Nephron (organoid): ENCODE measurements at regions not wholly inside any gene's neighbourhood (a gene's known extent, or its start where the extent isn't known, plus 50 kb on each side); places are given as distances from the start of the nearest gene placed in this dataset.

Source experiments
- H3K27ac Mint-ChIP-seq, 3 experiments: 2 replicates each; pipeline ENCODE4 v1.8.0; 2020; ENCODE audit warnings: mixed read lengths in 3 of 3, mild to moderate bottlenecking in 2 of 3, moderate library complexity in 1 of 3
- H3K27me3 Mint-ChIP-seq: 2 replicates; pipeline ENCODE4 v1.8.0; 2021; ENCODE audit warnings: low read depth, mild to moderate bottlenecking, moderate library complexity, mixed read lengths
- H3K36me3 Mint-ChIP-seq: 2 replicates; pipeline ENCODE4 v1.8.0; 2020; ENCODE audit warnings: low read depth, mixed read lengths
- H3K4me1 Mint-ChIP-seq: 2 replicates; pipeline ENCODE4 v1.8.0; 2020; ENCODE audit warnings: mixed read lengths
- H3K4me3 Mint-ChIP-seq, 3 experiments: 2 replicates each; pipeline ENCODE4 v1.8.0; 2020; ENCODE audit warnings: mild to moderate bottlenecking in 3 of 3, mixed read lengths in 3 of 3, moderate library complexity in 2 of 3
- H3K9me3 Mint-ChIP-seq: 2 replicates; pipeline ENCODE4 v1.8.0; 2020; ENCODE audit warnings: mixed read lengths
- TF ChIP-seq, protein P1 (sequence below), 3 experiments: fragments of 200-600 bp; sonication (generic); IDR thresholded peaks; one replicate each; pipeline ENCODE4 v1.5.0; 2021; ENCODE audit warnings: antibody characterized with exemption in 3 of 3; ENCODE audit not compliant: unreplicated experiment in 3 of 3

DNA sequence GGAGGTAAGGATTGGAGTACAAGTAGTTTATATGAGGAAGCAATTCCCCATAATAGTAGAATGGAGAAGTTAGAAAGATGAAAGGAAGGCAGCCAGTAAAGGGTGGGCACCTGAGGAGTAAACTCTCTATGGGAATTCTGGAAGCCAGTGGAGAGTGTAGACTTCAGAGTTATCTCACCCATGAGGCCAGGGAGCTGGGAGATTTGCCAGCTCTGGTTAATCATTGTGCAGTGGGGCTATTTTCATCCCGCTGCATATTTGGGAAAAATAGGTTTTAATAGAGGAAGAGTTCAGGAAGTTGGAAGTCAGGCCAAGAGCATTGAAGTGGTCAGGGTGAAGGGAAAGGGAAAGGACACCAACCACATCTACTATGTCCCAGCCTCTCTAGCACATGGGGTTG, 242.3 kb upstream of the BRINP1 start:
- TF ChIP-seq, protein P1, sequence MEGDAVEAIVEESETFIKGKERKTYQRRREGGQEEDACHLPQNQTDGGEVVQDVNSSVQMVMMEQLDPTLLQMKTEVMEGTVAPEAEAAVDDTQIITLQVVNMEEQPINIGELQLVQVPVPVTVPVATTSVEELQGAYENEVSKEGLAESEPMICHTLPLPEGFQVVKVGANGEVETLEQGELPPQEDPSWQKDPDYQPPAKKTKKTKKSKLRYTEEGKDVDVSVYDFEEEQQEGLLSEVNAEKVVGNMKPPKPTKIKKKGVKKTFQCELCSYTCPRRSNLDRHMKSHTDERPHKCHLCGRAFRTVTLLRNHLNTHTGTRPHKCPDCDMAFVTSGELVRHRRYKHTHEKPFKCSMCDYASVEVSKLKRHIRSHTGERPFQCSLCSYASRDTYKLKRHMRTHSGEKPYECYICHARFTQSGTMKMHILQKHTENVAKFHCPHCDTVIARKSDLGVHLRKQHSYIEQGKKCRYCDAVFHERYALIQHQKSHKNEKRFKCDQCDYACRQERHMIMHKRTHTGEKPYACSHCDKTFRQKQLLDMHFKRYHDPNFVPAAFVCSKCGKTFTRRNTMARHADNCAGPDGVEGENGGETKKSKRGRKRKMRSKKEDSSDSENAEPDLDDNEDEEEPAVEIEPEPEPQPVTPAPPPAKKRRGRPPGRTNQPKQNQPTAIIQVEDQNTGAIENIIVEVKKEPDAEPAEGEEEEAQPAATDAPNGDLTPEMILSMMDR (IDR thresholded peaks at IDR 0.05; ENCODE audit: unreplicated experiment in 3 of 3), result no peak
- H3K9me3 Mint-ChIP-seq, result no peaks in the 10 kb centered on the region
- no peaks in the 10 kb centered on the region for H3K4me1 Mint-ChIP-seq
- no peaks in the 10 kb centered on the region for H3K36me3 Mint-ChIP-seq
- H3K27ac Mint-ChIP-seq, result no peak overlapping the region
- no peak overlapping the region for H3K4me3 Mint-ChIP-seq
- peaks cover 3% of the 10 kb centered on the region for H3K27me3 Mint-ChIP-seq

DNA sequence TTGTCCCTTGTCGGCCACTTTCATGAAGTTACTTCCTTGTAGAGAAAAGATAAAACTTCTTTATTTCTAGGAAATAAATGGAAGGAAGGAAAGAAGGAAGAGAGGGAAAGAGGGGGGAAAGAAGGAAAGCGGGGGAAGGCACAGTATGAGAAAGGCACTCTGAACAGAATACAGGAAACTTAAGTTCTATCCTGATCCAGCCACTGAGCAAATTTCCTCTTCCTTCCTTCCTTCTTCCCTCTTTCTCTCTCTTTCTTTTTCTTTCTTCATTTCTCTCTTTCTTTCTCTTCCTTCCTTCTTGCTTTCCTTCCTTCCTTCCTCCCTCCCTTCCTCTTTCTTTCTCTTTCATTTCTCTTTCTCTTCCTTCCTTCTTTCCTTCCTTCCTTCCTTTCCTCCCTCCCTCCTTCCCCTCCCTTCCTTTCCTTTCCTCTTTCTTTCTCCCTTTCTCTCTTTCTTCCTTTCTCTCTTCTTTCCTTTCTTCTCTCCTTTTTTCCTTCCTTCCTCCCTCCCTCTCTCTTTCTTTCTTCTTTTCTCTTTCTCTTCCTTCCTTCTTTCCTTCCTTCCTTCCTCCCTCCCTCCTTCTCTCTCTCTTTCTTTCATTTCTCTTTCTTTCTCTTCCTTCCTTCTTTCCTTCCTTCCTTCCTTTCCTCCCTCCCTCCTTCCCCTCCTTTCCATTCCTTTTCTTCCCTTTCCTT, 240.2 kb upstream of the BRINP1 start:
- H3K9me3 Mint-ChIP-seq, result no peaks in the 10 kb centered on the region
- no peak overlapping the region for H3K4me3 Mint-ChIP-seq
- H3K27me3 Mint-ChIP-seq, result peaks cover 3% of the 10 kb centered on the region
- TF ChIP-seq, protein P1 (IDR thresholded peaks at IDR 0.05; ENCODE audit: unreplicated experiment in 3 of 3), result no peak
- H3K27ac Mint-ChIP-seq, result no peak overlapping the region
- no peaks in the 10 kb centered on the region for H3K4me1 Mint-ChIP-seq
- no peaks in the 10 kb centered on the region for H3K36me3 Mint-ChIP-seq

DNA sequence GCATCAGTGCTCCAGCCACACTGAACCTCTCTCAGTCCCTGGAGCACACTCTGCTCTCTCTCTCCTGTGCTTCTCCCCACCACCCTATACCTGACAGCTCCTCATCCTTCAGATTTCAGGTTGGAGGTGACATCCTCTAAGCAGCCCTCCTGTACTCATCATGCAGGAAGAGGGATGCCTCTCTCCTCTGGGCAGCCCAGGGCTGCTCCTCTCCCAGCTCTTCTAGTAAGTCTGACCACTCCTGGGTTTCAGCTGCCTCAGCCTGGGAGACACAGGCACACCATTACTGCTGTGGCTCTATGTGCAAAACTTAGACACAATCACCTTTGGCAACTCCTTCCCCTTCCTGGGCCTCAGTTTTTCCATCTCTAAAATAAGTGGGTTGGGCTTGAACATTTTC, 232.4 kb upstream of the BRINP1 start:
- Mint-ChIP-seq H3K4me3 (no peak overlapping the region), H3K27me3 (peaks cover 4% of the 10 kb centered on the region), H3K36me3 (no peaks in the 10 kb centered on the region), H3K9me3 (no peaks in the 10 kb centered on the region), H3K4me1 (no peaks in the 10 kb centered on the region), H3K27ac (no peak overlapping the region)
- TF ChIP-seq, protein P1 (IDR thresholded peaks at IDR 0.05; ENCODE audit: unreplicated experiment in 3 of 3), result no peak

DNA sequence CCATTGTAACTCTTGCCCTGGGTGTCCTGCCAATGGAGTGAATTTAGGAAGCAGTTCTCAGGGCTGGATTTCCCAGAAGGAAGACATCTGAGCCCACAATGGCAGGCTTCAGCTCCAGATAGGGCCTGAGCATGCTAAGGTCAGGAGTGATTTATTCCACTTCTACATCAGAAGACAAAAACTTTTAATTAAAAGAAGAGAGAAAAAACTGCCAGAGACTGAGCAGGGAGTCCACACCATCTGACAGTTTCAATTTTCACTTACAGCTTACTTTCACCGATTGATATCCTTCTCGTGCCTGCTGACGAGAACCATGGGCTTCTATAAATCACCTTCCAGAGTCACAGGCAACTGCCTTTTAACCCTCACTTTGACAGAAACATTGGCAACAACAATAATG, 228.3 kb upstream of the BRINP1 start:
- H3K4me1 Mint-ChIP-seq, result no peaks in the 10 kb centered on the region
- H3K27me3 Mint-ChIP-seq, result peaks cover 4% of the 10 kb centered on the region
- no peak overlapping the region for H3K4me3 Mint-ChIP-seq
- H3K36me3 Mint-ChIP-seq, result no peaks in the 10 kb centered on the region
- TF ChIP-seq, protein P1 (IDR thresholded peaks at IDR 0.05; ENCODE audit: unreplicated experiment in 3 of 3), result no peak
- H3K27ac Mint-ChIP-seq, result no peak overlapping the region
- H3K9me3 Mint-ChIP-seq, result no peaks in the 10 kb centered on the region

DNA sequence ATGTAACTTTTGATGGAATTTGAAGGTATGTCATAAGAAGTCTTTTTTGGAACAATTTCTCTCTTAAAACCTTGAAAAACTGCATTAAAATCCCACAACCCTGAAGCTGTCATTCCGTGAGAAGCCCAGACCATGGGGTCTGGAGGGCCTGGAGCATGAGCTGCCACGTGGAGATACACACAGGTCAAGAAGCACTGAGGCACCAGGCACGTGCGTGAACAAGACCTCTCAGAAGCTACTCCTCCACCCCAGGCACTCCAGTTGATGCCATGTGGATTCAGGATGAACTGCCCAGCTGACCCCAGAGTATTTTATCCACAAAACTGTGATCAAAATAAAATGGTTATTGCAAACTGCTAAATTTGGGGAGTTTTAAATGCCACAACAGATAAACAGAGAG, 227.5 kb upstream of the BRINP1 start:
- Mint-ChIP-seq H3K9me3 (no peaks in the 10 kb centered on the region), H3K36me3 (no peaks in the 10 kb centered on the region)

More for the DNA sequence above, 227.5 kb upstream of the BRINP1 start:
- no peak overlapping the region for H3K4me3 Mint-ChIP-seq
- H3K27me3 Mint-ChIP-seq, result peaks cover 4% of the 10 kb centered on the region
- H3K4me1 Mint-ChIP-seq, result no peaks in the 10 kb centered on the region
- H3K27ac Mint-ChIP-seq, result no peak overlapping the region
- TF ChIP-seq, protein P1 (IDR thresholded peaks at IDR 0.05; ENCODE audit: unreplicated experiment in 3 of 3), result no peak
